ENCODE measurements at regions not wholly inside any gene's neighbourhood (a gene's known extent, or its start where the extent isn't known, plus 50 kb on each side); places are given as distances from the start of the nearest gene placed in this dataset.

DNA sequence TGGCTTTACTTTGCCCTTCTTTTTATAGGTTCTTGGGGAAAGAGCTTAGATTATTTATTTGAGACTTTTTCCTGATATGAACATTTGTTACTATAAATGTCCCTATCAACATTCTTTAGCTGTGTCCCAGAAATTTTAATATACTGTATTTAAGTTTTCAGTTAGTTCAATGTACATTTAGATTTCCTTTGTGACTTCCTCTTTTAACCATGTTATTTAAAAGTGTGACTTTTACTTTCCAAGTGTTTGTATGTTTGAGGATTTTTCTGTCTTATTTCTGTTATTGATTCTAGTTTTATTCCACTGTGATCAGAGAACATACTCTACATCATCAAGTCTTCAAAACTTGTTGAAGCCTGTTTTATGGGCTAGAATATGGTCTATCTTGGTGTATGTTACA lies 72.7 kb upstream of the SPRY2 start:
- TF ChIP-seq, protein P1, sequence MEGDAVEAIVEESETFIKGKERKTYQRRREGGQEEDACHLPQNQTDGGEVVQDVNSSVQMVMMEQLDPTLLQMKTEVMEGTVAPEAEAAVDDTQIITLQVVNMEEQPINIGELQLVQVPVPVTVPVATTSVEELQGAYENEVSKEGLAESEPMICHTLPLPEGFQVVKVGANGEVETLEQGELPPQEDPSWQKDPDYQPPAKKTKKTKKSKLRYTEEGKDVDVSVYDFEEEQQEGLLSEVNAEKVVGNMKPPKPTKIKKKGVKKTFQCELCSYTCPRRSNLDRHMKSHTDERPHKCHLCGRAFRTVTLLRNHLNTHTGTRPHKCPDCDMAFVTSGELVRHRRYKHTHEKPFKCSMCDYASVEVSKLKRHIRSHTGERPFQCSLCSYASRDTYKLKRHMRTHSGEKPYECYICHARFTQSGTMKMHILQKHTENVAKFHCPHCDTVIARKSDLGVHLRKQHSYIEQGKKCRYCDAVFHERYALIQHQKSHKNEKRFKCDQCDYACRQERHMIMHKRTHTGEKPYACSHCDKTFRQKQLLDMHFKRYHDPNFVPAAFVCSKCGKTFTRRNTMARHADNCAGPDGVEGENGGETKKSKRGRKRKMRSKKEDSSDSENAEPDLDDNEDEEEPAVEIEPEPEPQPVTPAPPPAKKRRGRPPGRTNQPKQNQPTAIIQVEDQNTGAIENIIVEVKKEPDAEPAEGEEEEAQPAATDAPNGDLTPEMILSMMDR (IDR thresholded peaks at IDR 0.05), result no peak
- TF ChIP-seq POLR2A (IDR thresholded peaks at IDR 0.05) (no peak), EP300 (IDR thresholded peaks at IDR 0.05) (no peak), POLR2AphosphoS5 (IDR thresholded peaks at IDR 0.05) (no peak)

Measured in upper lobe of left lung (tissue), 4 donors.